ENCODE measurements at regions not wholly inside any gene's neighbourhood (a gene's known extent, or its start where the extent isn't known, plus 50 kb on each side); places are given as distances from the start of the nearest gene placed in this dataset.

DNA sequence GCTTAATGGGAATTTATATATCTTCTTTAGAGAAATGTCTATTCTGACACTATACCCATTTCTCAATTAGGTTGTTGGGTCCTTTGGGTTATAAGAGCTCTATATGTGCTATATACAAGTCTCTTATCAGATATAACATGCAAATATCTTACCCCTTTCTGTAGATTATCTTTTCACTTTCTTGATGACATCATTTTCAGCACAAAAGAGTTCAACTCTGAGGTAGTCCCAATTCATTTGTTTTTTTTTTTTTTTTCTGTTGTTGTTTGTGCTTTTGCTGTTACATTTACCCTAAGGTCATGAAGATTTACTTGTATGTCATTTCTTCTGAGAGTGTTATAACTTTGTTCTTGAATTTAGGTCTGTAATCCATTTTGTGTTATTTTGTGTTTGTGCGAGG, 326.4 kb downstream of the CENPC start:
- DNase-seq: no peak

DNA sequence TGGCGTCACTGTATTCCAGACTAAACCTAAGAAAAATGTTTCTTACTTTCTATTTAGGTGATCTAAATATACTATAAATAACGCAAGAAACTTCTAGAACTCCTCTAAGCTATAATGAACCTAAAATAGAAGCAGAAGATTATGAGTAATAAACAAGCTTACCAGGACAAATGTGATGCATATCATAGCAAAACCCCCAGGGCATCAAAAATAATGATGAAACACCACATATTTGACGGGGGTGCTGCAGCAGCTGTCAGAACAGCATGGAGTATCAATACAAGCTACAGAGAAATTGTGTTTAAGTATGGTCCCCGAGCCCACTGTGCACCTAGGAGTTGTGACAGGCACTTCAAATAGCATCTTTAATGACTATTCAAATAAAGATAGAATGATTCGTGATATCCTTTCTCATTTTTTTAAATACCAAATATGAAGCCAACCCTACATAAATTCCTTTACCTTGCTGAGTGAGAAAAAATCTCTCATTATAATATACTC, 337.3 kb downstream of the CENPC start:
- DNase-seq: no peak

DNA sequence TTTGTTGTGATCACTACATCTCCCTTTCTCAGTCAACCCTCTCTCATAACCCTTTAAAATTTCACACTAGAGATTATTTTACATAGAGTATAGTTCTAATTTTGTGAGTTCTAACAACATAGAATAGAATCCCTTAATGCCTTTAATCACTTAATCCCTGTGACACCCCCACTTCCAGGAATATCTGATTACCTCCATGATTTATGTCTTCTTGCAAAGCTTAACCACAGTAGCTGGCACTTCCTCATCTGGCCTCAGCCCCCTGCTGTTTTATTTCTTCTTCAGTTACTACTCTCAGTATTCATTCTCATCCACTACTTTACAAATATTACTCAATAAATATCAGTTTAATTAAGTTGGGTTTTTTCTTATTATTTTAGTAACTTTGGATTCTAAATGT, 340.9 kb downstream of the CENPC start:
- peak; percentile 62 for DNase-seq

GRCh38 chr4:67201334-67201733, 344.0 kb downstream of the CENPC start:
- no peak for DNase-seq

DNA sequence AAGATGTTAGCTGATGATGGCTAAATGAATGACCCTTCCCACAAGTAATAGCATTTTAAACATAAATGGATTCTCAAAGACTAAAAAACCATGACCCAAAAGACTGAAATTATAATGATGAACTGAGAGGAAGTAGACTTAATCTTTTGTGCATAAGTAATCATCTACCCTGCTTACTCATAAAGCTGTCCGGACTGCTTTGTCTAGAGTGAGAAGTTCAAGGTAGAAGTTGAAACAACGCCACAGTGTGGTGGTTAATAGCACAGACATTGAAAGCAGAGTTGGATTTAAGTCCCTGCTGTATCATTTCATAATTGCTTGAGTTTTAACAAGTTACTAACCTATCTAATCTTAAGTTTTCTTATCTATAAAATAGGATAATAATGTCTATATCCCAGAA, 346.6 kb downstream of the CENPC start:
- DNase-seq: peak; percentile 60

DNA sequence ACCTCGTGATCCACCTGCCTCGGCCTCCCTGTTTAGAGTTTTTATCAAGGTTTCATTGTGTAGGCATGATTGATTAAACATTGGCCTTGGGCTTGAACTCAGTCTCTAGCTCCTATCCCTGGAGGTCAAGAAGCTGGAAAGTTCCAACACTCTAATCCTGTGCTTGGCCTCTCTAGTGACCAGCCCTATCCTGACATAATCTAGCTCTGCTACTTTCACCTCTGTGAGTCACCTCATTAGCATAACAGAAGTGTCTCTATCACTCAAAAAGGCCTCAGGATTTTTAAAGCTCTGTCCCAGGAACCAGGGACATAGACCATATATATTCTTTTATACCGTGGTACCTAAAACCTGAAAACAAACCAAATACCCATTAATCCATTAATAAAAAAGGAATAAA, 377.5 kb downstream of the CENPC start:
- DNase-seq: no peak

DNA sequence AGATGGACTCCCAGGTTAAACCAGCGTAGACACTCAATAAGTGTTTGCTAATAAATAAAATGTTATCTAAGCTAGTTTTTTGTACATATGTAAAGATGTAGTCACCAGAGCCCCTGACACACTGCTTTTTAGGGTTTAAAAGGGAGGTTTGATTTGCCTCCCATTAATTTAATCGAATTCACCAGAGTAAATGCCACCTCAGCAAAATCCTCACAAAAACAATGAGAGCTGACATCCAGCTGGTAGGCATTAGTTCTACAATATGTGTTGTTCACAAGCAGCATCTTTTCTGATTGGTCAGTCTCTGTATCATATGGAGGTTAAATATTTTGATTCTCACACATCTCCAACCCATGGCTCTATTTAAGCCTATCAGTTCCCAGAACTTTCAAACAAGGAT, 382.6 kb downstream of the CENPC start:
- no peak for DNase-seq

DNA sequence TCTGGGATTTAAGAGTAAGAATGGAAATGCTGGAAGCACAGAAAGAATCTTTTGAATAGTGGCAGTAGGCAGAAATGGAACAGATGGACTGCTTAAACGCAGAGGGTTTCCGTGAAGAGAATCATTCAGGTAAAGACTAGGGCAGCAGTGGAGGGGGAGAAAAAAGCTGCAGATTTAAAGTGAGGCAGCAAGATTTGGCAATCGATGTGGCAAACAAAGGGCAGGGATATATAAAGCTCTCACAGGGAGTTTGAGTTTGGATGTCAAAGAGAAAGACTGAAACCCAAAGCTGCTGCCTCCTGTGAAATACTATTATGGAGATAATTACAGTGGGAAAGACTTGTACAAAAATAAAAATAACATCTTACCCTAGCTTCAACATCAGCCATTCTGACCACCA, 384.0 kb downstream of the CENPC start:
- DNase-seq: no peak

DNA sequence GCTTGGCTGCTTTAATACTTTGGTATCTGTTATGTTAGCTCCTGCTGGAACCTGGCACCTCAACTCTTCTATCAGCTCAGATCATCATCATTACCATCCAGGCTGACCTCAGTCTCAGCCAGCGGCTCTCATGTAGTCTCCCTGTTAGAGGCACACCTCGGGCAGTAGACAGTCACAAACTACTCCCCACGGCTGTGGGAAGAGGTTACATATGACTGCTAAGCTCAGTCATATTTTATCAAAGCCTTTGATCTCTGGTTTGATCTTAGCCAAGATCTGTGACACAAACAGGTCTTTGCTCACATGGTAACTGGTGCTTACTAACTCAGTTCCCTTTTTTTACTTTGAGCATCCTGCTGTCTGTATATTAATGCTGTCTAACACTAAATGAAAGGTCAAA, 384.9 kb downstream of the CENPC start:
- DNase-seq: no peak

DNA sequence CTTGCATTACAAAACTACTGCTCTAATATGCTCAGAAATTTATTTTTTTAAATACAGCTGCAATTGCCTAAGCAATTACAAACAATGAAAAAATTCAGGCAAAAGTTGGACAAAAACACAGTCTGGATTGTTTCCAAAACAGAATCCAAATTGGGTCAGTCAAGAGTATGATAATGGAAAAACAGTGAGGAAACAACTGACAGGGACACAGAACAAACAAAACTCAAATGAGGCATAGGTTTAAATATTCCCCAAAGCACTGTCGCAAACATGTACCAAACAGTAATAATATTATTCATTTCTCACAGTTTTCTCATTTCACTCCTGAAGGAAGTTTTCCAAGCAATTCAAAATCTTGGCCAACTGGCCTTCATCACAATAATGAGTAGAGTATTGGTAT, 386.6 kb downstream of the CENPC start:
- no peak for DNase-seq

DNA sequence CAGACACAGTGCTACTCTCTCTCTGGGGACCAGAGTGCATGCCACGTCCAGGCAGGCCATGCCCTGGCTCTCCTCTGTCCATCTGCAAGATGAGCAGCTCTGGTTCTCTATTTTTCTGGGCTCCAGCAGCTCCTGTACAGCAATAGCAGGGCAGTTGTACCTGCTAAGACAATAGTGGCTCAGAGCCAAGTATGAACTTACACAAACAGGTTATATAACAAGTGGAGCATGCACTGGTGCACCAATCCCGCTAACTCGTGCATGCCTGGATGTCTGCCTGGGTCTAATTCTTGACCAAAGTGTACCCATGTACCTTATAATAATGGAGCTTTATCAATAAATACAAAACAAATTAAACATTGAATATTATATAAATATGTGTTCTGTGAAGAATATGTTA, 392.3 kb downstream of the CENPC start:
- no peak for DNase-seq

DNA sequence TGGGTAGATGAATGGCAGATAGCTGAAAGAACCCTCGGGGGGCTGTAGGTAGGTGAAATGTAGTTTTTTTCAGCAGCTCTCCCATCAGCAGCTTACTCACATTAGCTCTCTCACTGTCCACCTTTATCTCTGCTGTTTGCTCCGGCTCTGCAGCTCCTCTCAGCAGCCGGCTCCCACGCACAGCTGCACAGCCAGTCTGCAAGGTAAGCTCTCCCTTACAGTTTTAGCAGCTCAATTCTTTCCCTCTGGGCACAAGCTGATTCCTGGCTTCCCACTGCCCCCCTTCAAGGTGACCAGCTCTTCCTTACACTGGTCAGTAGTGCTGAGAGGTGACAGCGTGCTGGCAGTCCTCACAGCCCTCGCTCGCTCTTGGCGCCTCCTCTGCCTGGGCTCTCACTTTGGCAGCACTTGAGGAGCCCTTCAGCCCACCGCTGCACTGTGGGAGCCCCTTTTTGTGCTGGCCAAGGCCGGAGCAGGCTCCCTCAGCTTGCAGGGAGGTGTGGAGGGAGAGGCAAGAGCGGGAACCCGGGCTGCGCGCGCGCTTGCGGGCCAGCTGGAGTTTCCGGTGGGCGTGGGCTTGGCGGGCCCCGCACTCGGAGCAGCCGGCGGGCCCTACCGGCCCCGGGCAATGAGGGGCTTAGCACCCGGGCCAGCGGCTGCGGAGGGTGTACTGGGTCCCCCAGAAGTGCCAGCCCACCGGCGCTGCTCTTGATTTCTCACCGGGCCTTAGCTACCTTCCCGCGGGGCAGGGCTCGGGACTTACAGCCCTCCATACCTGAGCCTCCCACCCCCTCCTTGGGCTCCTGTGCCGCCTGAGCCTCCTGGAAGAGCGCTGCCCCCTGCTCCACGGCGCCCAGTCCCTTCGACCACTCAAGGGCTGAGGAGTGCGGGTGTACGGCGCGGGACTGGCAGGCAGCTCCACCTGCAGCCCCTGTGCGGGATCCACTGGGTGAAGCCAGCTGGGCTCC, 393.6 kb downstream of the CENPC start:
- no peak for DNase-seq

DNA sequence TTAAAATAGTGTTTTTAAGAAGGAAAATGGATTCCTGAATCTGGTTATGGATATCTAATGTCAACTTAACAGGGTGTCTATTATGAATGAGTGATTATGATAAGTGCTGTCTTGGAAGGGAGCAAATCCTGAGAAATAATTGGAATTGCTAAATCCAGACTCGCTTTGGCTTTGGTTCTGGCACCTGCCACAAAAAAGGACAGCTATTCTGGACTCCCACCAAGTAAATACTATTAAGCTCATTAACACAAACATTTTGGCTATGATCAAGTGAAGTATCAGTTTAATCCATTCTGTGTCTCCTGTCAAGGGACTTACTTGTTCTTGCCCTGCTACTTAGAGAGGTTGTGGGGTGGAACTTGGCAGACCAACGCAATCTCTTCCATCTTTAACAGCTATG, 403.7 kb downstream of the CENPC start:
- DNase-seq: no peak

DNA sequence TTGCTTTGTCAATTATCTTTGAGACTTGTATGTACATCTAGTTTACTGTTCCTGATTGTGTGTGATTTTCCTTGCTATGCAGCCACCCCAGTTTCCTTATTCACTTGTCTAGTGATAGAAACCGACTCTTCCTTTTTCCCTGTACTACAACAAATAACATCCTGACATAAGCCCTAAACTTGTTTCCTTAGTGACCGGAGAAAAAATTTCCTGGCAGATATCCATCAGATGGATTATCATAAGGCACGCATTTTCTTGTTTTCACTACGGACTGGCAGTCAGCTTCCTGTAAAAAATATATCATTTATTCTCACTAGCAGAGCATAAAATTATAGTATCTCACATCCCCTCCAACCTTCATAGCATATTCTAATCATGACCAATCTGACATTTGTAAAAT, 410.7 kb downstream of the CENPC start:
- no peak for DNase-seq

DNA sequence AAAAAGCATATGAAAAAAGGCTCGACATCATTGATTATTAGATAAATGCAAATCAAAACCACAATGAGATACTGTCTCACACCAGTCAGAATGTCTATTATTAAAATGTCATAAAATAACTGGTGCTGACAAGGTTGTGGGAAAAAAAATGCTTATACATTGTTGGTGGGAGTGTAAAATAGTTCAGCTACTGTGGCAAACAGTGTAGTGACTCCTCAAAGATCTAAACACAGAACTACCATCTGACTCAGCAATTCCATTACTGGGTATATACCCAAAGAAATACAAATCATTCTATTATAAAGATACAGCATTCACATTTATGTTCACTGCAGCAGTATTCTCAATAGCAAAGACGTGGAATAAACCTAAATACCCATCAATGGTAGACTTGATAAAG, 412.1 kb downstream of the CENPC start:
- DNase-seq: no peak

DNA sequence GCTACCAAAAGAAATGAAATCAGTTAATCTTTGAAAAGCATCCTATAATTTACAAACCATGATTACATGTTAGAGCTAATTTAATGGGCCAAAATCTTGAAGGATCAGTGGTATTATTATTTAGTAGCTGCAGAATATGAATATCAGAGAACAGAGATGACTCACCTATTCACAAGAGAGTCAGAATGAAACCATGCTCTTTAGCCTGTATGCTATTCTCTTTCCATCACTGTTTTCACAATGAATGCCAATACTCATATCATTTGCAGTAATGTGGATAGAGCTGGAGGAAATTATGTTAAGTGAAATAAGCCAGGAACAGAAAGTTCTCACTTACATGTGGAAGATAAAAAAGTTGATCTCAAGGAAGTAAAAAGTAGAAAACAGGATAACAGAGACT, 414.1 kb downstream of the CENPC start:
- no peak for DNase-seq

- no peak for DNase-seq
Measured at GRCh38 chr4:67130411-67130810, 414.9 kb downstream of the CENPC start.

- DNase-seq: no peak
Measured at GRCh38 chr4:67126570-67126969, 418.7 kb downstream of the CENPC start.

DNA sequence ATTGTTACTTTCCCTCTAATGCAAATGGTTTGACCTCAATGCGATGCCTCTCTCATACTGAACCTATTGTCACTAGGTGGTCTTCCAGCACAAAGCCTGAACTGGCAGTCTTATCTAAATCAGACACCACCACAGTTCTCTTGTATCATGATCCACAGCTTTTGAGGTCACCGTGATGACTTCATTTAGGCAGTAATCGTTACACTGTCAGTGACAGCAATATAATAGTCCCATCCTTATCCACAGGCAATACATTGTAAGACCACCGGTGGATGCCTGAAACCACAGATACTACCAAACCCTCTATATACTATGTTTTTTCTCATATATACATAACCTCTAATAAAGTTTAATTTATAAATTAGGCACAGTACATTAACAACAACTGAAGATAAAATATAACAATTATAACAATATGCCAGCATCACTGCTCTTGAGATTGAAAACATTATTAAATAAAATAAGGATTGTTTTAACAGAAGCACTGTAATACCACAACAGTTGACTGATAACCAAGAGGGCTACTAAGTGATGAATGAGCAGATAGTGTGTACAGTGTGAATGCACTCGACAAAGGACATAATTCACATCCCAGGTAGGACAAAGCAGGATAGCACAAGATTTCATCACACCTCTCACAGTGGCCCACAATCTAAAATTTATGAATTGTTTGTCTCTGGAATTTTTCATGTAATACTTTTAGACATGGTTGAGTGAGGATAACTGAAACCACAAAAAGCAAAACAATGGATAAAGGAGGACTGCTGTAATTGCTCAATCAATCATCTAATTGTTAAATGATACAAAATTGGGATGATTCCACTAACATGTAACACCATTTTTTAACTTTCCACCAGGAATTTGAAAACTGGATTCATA, 419.4 kb downstream of the CENPC start:
- DNase-seq: no peak

GRCh38 chr4:67124716-67125115, 420.6 kb downstream of the CENPC start:
- DNase-seq: no peak

DNA sequence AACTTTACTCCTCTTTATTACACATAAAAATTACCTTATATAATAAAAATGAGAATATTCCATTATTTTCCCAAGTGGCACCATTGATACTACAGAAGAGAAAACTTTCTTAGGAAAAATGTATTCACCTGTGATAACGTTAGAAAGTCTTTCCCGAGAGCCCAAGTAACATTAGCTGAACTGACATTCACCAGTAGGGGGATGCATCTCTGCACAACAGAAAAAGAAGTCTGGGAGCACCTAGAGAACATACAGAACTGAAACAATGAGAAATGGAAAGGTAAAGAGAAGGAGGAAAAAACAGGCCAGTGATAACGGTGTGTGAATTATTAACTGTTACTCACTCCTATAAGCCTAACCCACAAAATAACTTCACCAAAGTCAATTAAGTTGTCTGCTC, 423.3 kb downstream of the CENPC start:
- DNase-seq: no peak

- no peak for DNase-seq
Measured at GRCh38 chr4:67120369-67120768, 424.9 kb downstream of the CENPC start.

- no peak for DNase-seq
Measured at GRCh38 chr4:67109276-67109675, 436.0 kb downstream of the CENPC start.

All from DMS153 (cell line).